Ishikawa (cell line): ENCODE measurements at regions not wholly inside any gene's neighbourhood (a gene's known extent, or its start where the extent isn't known, plus 50 kb on each side); places are given as distances from the start of the nearest gene placed in this dataset.

ENCODE experiments used
- CEBPB ChIP-seq: IDR thresholded peaks from 2 replicates; pipeline ENCODE4 v1.6.1; 2012
- CREB1 ChIP-seq: IDR thresholded peaks from 2 replicates; pipeline ENCODE4 v1.6.1; 2012; ENCODE audit warnings: low read depth
- EGR1 ChIP-seq: IDR thresholded peaks from 2 replicates; pipeline ENCODE4 v1.6.1; 2012
- EP300 ChIP-seq: IDR thresholded peaks from 2 replicates; pipeline ENCODE4 v1.6.1; 2012; ENCODE audit warnings: borderline replicate concordance
- FOXM1 ChIP-seq: IDR thresholded peaks from 2 replicates; pipeline ENCODE4 v1.6.1; 2012; ENCODE audit warnings: low read depth, borderline replicate concordance
- MAX ChIP-seq: IDR thresholded peaks from 2 replicates; pipeline ENCODE4 v1.6.1; 2012
- NFIC ChIP-seq: IDR thresholded peaks from 2 replicates; pipeline ENCODE4 v1.6.1; 2012
- RAD21 ChIP-seq: IDR thresholded peaks from 2 replicates; pipeline ENCODE4 v1.6.1; 2012; ENCODE audit warnings: low read depth
- REST ChIP-seq: IDR thresholded peaks from 2 replicates; pipeline ENCODE4 v1.6.1; 2012; ENCODE audit warnings: low read depth, mild to moderate bottlenecking
- TAF1 ChIP-seq: IDR thresholded peaks from 2 replicates; pipeline ENCODE4 v1.6.1; 2012; ENCODE audit warnings: low read depth, mild to moderate bottlenecking
- TCF12 ChIP-seq: IDR thresholded peaks from 2 replicates; pipeline ENCODE4 v1.6.1; 2012; ENCODE audit warnings: low read depth
- TEAD4 ChIP-seq: IDR thresholded peaks from 2 replicates; pipeline ENCODE4 v1.6.1; 2012
- USF1 ChIP-seq: IDR thresholded peaks from 2 replicates; pipeline ENCODE4 v1.6.1; 2012
- YY1 ChIP-seq: IDR thresholded peaks from 2 replicates; pipeline ENCODE4 v1.6.1; 2012; ENCODE audit warnings: low read depth
- ZBTB7A ChIP-seq: IDR thresholded peaks from 2 replicates; pipeline ENCODE4 v1.6.1; 2012; ENCODE audit warnings: low read depth

GRCh38 chr4:177975315-177975987 lies 533.2 kb upstream of the AGA start:
- TF ChIP-seq REST (no peak), CREB1 (no peak), ZBTB7A (no peak), EP300 (no peak), TAF1 (no peak), EGR1 (no peak), CEBPB (no peak), RAD21 (no peak), YY1 (no peak), USF1 (no peak), TCF12 (no peak), MAX (no peak), NFIC (no peak), TEAD4 (no peak), FOXM1 (no peak)

- no peak for TF ChIP-seq RAD21
- no peak for TF ChIP-seq FOXM1
- no peak for TF ChIP-seq TCF12
- no peak for TF ChIP-seq TEAD4
- TF ChIP-seq CREB1 = no peak
- TF ChIP-seq EP300 = no peak
- no peak for TF ChIP-seq NFIC
- no peak for TF ChIP-seq CEBPB
- TF ChIP-seq TAF1 = no peak
- TF ChIP-seq REST = no peak
- no peak for TF ChIP-seq ZBTB7A
- TF ChIP-seq EGR1 = no peak
- TF ChIP-seq USF1 = no peak
- TF ChIP-seq YY1 = no peak
- no peak for TF ChIP-seq MAX
Observed at GRCh38 chr4:177986236-177986635, 544.0 kb upstream of the AGA start.

GRCh38 chr4:177987896-177988295 lies 545.7 kb upstream of the AGA start:
- TF ChIP-seq MAX = no peak
- TF ChIP-seq FOXM1 = no peak
- no peak for TF ChIP-seq EP300
- no peak for TF ChIP-seq TEAD4
- no peak for TF ChIP-seq CREB1
- TF ChIP-seq EGR1 = no peak
- no peak for TF ChIP-seq NFIC
- no peak for TF ChIP-seq TAF1
- TF ChIP-seq ZBTB7A = no peak
- no peak for TF ChIP-seq TCF12
- TF ChIP-seq REST = no peak
- no peak for TF ChIP-seq RAD21
- no peak for TF ChIP-seq CEBPB
- TF ChIP-seq YY1 = no peak
- no peak for TF ChIP-seq USF1
